ENCODE measurements at regions not wholly inside any gene's neighbourhood (a gene's known extent, or its start where the extent isn't known, plus 50 kb on each side); places are given as distances from the start of the nearest gene placed in this dataset.

DNA sequence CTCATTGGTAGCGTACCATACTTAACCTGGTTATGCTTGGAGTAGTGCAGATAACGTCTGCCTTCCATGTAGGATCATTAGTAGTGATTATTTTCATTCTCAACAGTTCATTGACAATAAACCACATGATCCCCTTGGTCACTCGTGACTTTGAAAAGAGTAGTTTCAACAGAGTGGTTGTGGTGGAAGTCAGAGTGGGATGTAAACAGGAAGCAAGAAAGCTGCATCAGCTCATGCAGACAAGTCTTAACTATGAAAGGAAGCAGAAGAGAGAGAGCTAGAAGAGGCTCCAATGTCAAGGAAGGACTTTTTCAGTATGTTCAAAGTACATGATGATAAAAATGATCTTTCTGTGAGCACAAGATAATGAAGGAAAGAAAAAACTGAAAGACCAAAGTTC, 287.4 kb downstream of the MBD2 start:
- DNase-seq (ENCODE audit: extremely low read depth, low read depth) = no peak
- TF ChIP-seq, protein P1, sequence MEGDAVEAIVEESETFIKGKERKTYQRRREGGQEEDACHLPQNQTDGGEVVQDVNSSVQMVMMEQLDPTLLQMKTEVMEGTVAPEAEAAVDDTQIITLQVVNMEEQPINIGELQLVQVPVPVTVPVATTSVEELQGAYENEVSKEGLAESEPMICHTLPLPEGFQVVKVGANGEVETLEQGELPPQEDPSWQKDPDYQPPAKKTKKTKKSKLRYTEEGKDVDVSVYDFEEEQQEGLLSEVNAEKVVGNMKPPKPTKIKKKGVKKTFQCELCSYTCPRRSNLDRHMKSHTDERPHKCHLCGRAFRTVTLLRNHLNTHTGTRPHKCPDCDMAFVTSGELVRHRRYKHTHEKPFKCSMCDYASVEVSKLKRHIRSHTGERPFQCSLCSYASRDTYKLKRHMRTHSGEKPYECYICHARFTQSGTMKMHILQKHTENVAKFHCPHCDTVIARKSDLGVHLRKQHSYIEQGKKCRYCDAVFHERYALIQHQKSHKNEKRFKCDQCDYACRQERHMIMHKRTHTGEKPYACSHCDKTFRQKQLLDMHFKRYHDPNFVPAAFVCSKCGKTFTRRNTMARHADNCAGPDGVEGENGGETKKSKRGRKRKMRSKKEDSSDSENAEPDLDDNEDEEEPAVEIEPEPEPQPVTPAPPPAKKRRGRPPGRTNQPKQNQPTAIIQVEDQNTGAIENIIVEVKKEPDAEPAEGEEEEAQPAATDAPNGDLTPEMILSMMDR (IDR thresholded peaks at IDR 0.05; ENCODE audit: low read depth, low read length) = no peak

DNA sequence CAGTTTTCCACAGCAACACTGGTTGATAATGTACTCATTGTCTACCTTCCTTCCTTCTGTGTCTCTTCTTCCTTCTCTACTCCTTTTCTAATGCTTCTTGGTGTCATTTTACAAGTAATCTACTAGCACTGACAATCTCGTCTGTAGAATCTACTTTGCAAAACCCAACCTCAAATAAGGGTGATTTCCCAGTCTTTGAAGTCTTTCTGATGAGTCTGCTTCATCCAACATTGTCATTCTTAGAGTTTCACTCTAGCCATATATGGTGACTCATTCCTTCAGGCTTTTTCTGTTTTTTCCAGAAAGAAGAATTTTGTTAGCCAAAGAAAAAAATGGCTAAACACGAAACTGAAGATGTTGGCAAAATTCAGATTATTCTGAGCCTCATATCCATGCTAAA, 288.7 kb downstream of the MBD2 start:
- no peak for DNase-seq (ENCODE audit: extremely low read depth, low read depth)
- TF ChIP-seq, protein P1 (IDR thresholded peaks at IDR 0.05; ENCODE audit: low read depth, low read length) = no peak

DNA sequence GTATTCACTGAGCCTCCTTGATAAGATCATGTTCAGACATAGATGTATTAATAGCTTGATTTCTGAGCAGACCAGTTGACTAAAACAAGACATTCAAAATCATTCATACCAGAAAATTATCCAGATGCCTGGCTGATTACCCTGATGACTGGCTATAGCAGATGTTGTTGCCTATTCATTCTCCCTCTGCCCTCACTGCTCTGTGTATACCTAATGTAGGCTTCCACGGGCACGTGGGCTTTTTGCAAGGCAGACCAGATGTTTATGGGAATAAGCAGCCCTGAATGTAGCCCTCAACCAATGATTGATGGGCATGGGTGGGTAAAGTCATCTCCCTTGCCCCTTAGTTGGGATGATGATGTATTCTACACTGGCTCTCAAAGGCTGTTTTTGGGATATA, 289.1 kb downstream of the MBD2 start:
- TF ChIP-seq, protein P1 (IDR thresholded peaks at IDR 0.05; ENCODE audit: low read depth, low read length) = no peak
- no peak for DNase-seq (ENCODE audit: extremely low read depth, low read depth)

DNA sequence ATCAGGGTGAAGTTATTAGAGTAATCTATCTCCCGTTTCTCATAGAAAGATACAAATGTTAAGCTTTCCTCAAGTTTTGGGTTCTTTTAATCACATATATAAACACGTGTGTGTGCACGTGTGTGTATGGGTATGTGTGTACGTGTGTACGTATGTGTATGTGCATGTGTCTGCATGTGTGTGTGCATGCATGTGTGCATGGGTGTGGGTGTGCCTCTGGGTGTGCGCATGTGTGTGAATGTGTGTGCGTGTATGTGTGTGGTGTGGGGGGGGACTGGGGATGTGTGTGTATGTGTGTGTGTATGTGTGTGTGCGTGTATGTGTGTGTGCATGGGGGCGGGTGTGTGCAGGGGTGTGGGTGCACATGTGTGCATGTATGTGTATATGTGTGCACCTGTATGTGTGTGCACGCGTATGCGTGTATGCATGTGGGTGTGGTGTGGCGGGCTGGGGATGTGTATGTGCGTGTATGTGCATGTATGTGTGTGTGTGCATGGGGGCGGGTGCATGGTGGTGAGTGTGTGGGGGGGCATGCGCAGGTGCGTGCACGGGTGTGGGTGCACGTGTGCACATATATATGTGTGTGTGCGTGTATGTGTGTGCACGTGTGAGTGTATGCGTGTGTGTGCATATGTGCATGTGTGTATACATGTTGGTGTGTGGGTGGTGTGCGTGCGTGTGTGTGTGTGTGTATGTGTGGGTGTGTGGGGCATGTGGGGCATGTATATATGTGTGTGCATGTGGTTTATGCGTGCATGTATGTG, 304.0 kb downstream of the MBD2 start:
- DNase-seq (ENCODE audit: extremely low read depth, low read depth) = no peak
- TF ChIP-seq, protein P1 (IDR thresholded peaks at IDR 0.05; ENCODE audit: low read depth, low read length) = no peak

DNA sequence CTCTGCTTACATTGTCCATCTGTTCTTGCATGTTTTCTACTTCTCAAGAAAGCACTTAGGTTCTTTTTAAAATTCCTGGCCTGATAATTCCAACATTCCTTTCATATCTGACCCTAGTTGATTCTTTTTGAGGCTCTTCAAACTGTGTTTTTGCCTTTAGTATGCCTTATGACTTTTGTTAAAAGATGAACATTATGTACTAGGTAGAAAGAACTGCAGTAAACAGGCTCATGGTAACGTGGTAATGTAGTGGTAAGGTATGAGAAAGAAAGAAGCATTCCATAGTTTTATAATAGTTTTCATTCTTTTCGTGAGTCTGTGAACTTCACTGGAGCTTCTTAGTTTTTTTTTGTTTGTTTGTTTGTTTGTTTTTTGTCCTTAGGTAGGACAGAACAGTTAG, 306.4 kb downstream of the MBD2 start:
- TF ChIP-seq, protein P1 (IDR thresholded peaks at IDR 0.05; ENCODE audit: low read depth, low read length) = no peak
- DNase-seq (ENCODE audit: extremely low read depth, low read depth) = no peak

DNA sequence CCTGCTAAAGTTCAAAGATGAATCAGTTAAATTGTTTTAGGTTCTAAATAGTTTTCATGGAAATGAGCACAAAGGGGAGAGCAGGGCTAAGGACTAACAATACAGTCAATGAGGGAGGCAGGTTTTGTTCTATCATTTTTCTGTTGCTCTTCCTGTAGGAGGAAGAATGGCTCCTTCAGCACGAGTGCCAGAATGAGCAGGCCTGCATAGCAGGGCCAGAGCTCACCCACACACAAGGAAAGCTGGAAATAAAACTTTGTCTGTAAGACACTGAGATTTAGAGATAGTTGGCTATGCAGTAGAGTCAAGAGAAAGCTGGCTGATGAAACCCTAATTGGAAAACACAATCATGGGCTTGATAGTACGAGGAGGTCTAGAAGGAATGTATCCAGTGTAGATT, 313.3 kb downstream of the MBD2 start:
- TF ChIP-seq, protein P1 (IDR thresholded peaks at IDR 0.05; ENCODE audit: low read depth, low read length) = no peak
- no peak for DNase-seq (ENCODE audit: extremely low read depth, low read depth)

DNA sequence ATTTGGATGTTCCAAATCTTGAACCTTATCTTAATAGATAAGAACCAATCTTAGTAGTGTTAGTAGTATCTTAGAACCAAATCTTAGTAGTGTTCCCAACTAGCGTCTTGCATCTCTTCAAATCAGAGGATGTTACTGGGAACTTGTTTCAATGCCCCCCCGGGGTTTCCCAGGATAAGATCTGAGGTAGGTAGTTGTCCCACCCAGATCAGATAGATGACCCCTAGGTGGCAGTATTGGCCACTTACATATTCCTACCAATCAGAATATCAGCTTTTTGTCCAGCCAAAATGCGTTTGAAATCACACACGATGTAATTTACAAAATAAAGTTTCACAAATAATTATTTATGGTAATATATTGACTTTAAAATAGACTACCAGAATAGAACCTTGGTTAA, 314.8 kb downstream of the MBD2 start:
- DNase-seq (ENCODE audit: extremely low read depth, low read depth) = peak; percentile 10
- TF ChIP-seq, protein P1 (IDR thresholded peaks at IDR 0.05; ENCODE audit: low read depth, low read length) = peak; percentile 56

All from AG09319 (cell line).